GM12865 (cell line): ENCODE measurements at regions not wholly inside any gene's neighbourhood (a gene's known extent, or its start where the extent isn't known, plus 50 kb on each side); places are given as distances from the start of the nearest gene placed in this dataset.

ENCODE experiments used
- DNase-seq: peaks from one replicate; pipeline ENCODE4 v3.0.0; 2010; ENCODE audit warnings: low read depth
- H3K4me3 ChIP-seq: 2 replicates; pipeline ENCODE4 v1.5.1; 2011; ENCODE audit warnings: mild to moderate bottlenecking, low read depth, low read length, control low read depth
- CTCF ChIP-seq: IDR thresholded peaks from 2 replicates; pipeline ENCODE4 v1.5.1; 2011; ENCODE audit warnings: low read length, control low read depth, low read depth, inconsistent platforms; ENCODE audit not compliant: insufficient read depth; ENCODE audit errors: missing control alignments

GRCh38 chr2:220125551-220125950 lies 498.1 kb downstream of the SLC4A3 start:
- DNase-seq, result no peak
- H3K4me3 ChIP-seq, result no peak overlapping the region
- no peak for TF ChIP-seq CTCF

- no peak for TF ChIP-seq CTCF
- no peak for DNase-seq
- no peak overlapping the region for H3K4me3 ChIP-seq
Measured at GRCh38 chr2:220127311-220127710, 499.9 kb downstream of the SLC4A3 start.

- no peak for TF ChIP-seq CTCF
- H3K4me3 ChIP-seq, result no peak overlapping the region
- no peak for DNase-seq
Measured at GRCh38 chr2:220127876-220128275, 500.4 kb downstream of the SLC4A3 start.

- DNase-seq, result no peak
- H3K4me3 ChIP-seq, result no peak overlapping the region
- no peak for TF ChIP-seq CTCF
Measured at GRCh38 chr2:220129391-220129790, 502.0 kb downstream of the SLC4A3 start.

GRCh38 chr2:220134756-220135534 lies 507.5 kb downstream of the SLC4A3 start:
- no peak for DNase-seq
- no peak overlapping the region for H3K4me3 ChIP-seq
- TF ChIP-seq CTCF, result no peak

GRCh38 chr2:220143336-220143735 lies 515.9 kb downstream of the SLC4A3 start:
- no peak overlapping the region for H3K4me3 ChIP-seq
- no peak for TF ChIP-seq CTCF
- no peak for DNase-seq

GRCh38 chr2:220144411-220144810 lies 517.0 kb downstream of the SLC4A3 start:
- no peak for TF ChIP-seq CTCF
- no peak for DNase-seq
- H3K4me3 ChIP-seq, result no peak overlapping the region
